HCT116 (cell line): ENCODE measurements at regions not wholly inside any gene's neighbourhood (a gene's known extent, or its start where the extent isn't known, plus 50 kb on each side); places are given as distances from the start of the nearest gene placed in this dataset.

Experiments used
- ATAC-seq: fragments of 200-7000 bp; cut with Tn5 transposase; 2 replicates; pipeline ENCODE4 v1.9.1; 2020; ENCODE audit warnings: mild to moderate bottlenecking, moderate library complexity
- BruUV-seq: library from RNA; stranded (reverse); fragments of 400-500 nt; replicated peaks from 2 replicates; lab custom pipeline; 2021; lab: Mats Ljungman, UMichigan
- CTCF ChIA-PET: fragments of 300-600 bp; sonication (Branson Sonifier 250); formaldehyde crosslinking; loops from one replicate; lab custom pipeline; 2021; ENCODE audit warnings: antibody characterized with exemption; lab: Charles Lee
- POLR2A ChIA-PET: fragments of 300-600, 350-600 bp; sonication (Branson Sonifier 250); formaldehyde crosslinking; loops from one replicate; lab custom pipeline; 2021; ENCODE audit warnings: antibody characterized with exemption; lab: Charles Lee
- RAD21 ChIA-PET, 2 experiments: fragments of 300-600 bp; sonication (Branson Sonifier 250); formaldehyde crosslinking; loops; one replicate each; lab custom pipeline; 2023; ENCODE audit warnings: low total read pairs in 2 of 2; ENCODE audit not compliant: uncharacterized antibody in 2 of 2, unreplicated experiment in 2 of 2, low non-redundant PET in 1 of 2; lab: Charles Lee
- DNase-seq: peaks from one replicate; pipeline ENCODE4 v3.0.0-alpha.2; 2010; ENCODE audit warnings: low read depth, low spot score
- H2AFZ ChIP-seq: fragments of 200-600 bp; shearing (Covaris generic), sonication (generic); 2 replicates; pipeline ENCODE4 v1.6.1; 2017; ENCODE audit warnings: low read depth, mixed run types, mixed read lengths, antibody characterized with exemption, low read length; ENCODE audit not compliant: poor library complexity, severe bottlenecking
- H3K27ac ChIP-seq: 2 replicates; pipeline ENCODE4 v1.5.1; 2012; ENCODE audit warnings: low read depth, low read length
- H3K27me3 ChIP-seq: fragments of 200-600 bp; sonication (generic); 2 replicates; pipeline ENCODE4 v1.6.1; 2016; ENCODE audit warnings: mixed run types, low read length, mixed read lengths; ENCODE audit not compliant: insufficient read depth
- H3K36me3 ChIP-seq, 2 experiments: fragments of 200-500 bp in 1 of 2; fragments of 200-600 bp in 1 of 2; sonication (Bioruptor generic) in 1 of 2; sonication (generic) in 1 of 2; 2 replicates each; pipeline versions ENCODE4 v1.5.1 to v1.6.1; 2014 to 2016; ENCODE audit warnings: low read length in 2 of 2, inconsistent platforms in 1 of 2, mixed read lengths in 1 of 2, mixed run types in 1 of 2; ENCODE audit not compliant: insufficient read depth in 2 of 2, control insufficient read depth in 1 of 2
- H3K4me1 ChIP-seq, 2 experiments: fragments of 200-600 bp in 1 of 2; sonication (generic) in 1 of 2; 2 replicates each; pipeline versions ENCODE4 v1.5.1 to v1.6.1; 2012 to 2017; ENCODE audit warnings: low read length in 2 of 2, inconsistent platforms in 1 of 2, mild to moderate bottlenecking in 1 of 2, mixed read lengths in 1 of 2, mixed run types in 1 of 2, moderate library complexity in 1 of 2; ENCODE audit not compliant: insufficient read depth in 2 of 2, control insufficient read depth in 1 of 2
- H3K4me2 ChIP-seq: fragments of 200-600 bp; sonication (generic); 2 replicates; pipeline ENCODE4 v1.6.1; 2017; ENCODE audit warnings: mixed run types, low read length, mixed read lengths
- H3K4me3 ChIP-seq, 2 experiments: fragments of 200-600 bp in 1 of 2; sonication (generic) in 1 of 2; replicated peaks in 1 of 2; 2 replicates each; pipeline ENCODE4 v1.5.1; 2011 to 2016; ENCODE audit warnings: low read length in 2 of 2, control low read depth in 1 of 2, low read depth in 1 of 2, mild to moderate bottlenecking in 1 of 2, mixed read lengths in 1 of 2, mixed run types in 1 of 2
- H3K79me2 ChIP-seq: fragments of 200-600 bp; sonication (generic); 2 replicates; pipeline ENCODE4 v1.6.1; 2017; ENCODE audit warnings: mild to moderate bottlenecking, mixed run types, low read length, moderate library complexity, mixed read lengths; ENCODE audit not compliant: insufficient read depth
- H3K9ac ChIP-seq: fragments of 200-600 bp; sonication (generic); 2 replicates; pipeline ENCODE4 v1.6.1; 2016; ENCODE audit warnings: low read length, mixed read lengths
- H3K9me2 ChIP-seq: fragments of 200-600 bp; sonication (generic), shearing (Covaris generic); 2 replicates; pipeline ENCODE4 v1.6.1; 2017; ENCODE audit warnings: mixed run types, mild to moderate bottlenecking, moderate library complexity; ENCODE audit not compliant: insufficient read depth
- H3K9me3 ChIP-seq, 2 experiments: fragments of 200-500 bp in 1 of 2; fragments of 200-600 bp in 1 of 2; sonication (Bioruptor generic) in 1 of 2; sonication (generic) in 1 of 2; 2 replicates each; pipeline ENCODE4 v1.6.1; 2014 to 2017; ENCODE audit warnings: low read length in 2 of 2, mixed read lengths in 2 of 2, inconsistent platforms in 1 of 2, low read depth in 1 of 2, mild to moderate bottlenecking in 1 of 2, mixed run types in 1 of 2, moderate library complexity in 1 of 2; ENCODE audit not compliant: control insufficient read depth in 1 of 2, insufficient read depth in 1 of 2
- H4K20me1 ChIP-seq: fragments of 200-600 bp; sonication (generic), shearing (Covaris generic); 2 replicates; pipeline ENCODE4 v1.6.1; 2017; ENCODE audit warnings: mixed run types, mild to moderate bottlenecking, moderate library complexity; ENCODE audit not compliant: insufficient read depth
- CBX3 ChIP-seq: IDR thresholded peaks from 2 replicates; pipeline ENCODE4 v1.6.1; 2012; ENCODE audit warnings: low read depth
- FOSL1 ChIP-seq: IDR thresholded peaks from 2 replicates; pipeline ENCODE4 v1.6.1; 2012; ENCODE audit warnings: low read depth
- POLR2A ChIP-seq: IDR thresholded peaks from 2 replicates; pipeline ENCODE4 v1.7.0; 2011; ENCODE audit warnings: borderline replicate concordance; ENCODE audit not compliant: insufficient read depth, insufficient read length; ENCODE audit errors: extremely low read depth
- SIN3A ChIP-seq: IDR thresholded peaks from 2 replicates; pipeline ENCODE4 v1.6.1; 2012; ENCODE audit warnings: low read depth
- TCF7L2 ChIP-seq: IDR thresholded peaks from 2 replicates; pipeline ENCODE4 v1.7.0; 2011; ENCODE audit warnings: borderline replicate concordance, inconsistent platforms; ENCODE audit not compliant: insufficient read depth, insufficient read length; ENCODE audit errors: extremely low read depth
- YY1 ChIP-seq: IDR thresholded peaks from 2 replicates; pipeline ENCODE4 v1.6.1; 2011; ENCODE audit warnings: low read length, low read depth, moderate library complexity, mild to moderate bottlenecking; ENCODE audit not compliant: insufficient replicate concordance; ENCODE audit errors: extremely low read depth
- ZFX ChIP-seq: fragments of 450-650 bp; IDR thresholded peaks from 2 replicates; pipeline ENCODE4 v1.6.1; 2017
- ZNF274 ChIP-seq: fragments of 200-500 bp; sonication (Bioruptor generic); IDR thresholded peaks from 2 replicates; pipeline ENCODE4 v1.6.1; 2014; ENCODE audit warnings: mild to moderate bottlenecking, low read depth, low read length, inconsistent platforms
- intact Hi-C: fragments of 100-400 bp; cut with micrococcal nuclease; formaldehyde crosslinking; loops from 2 replicates; pipeline ENCODE4 v1.10.0; 2022
- TF ChIP-seq, protein P1 (sequence below): IDR thresholded peaks from 2 replicates; pipeline ENCODE4 v1.6.1; 2012
- TF ChIP-seq, protein P2 (sequence below): IDR thresholded peaks from 2 replicates; pipeline ENCODE4 v1.6.1; 2011; ENCODE audit warnings: mild to moderate bottlenecking, low read length, moderate library complexity; ENCODE audit not compliant: insufficient replicate concordance; ENCODE audit errors: extremely low read depth
- TF ChIP-seq, protein P3 (sequence below): IDR thresholded peaks from 2 replicates; pipeline ENCODE4 v1.6.1; 2012; ENCODE audit warnings: low read depth

DNA sequence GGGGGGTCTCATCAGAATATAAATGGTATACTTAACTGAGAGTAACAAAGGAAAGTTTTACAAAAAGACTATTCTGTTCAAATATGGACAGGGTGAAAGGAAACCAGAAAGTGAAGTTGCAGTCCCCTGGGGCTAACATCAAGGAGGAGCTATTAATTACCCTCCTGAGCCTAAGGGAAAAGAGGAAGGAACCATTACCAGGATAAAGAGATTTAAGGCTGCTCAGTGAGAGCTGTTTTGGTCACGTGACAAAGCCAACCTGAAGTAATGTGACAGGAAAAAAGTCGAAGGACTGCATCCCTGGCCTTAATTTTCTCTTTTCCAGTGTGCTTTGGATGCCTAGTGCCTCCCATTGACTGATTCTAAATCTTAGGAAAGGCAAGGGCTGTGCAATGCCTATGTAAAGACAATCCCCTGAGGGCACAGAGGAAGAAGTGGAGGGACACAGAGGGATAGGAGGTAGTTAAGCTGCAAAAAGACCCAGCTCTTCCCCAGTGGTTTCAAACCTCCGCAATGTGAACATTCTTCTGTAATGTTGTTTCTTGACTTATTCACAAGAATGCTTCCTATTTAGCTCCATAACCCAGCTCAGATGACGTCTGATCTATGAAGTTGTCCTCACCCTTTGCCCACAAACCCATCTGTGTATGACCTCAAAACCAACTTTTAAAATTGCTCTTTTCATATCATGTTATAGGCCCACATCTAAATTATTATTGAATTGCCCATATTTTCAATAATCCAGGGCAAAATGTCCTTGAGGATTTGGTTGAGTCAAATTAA is 187.7 kb upstream of the DCN start:
- Histone ChIP-seq H3K27ac (no peak overlapping the region), H3K79me2 (no peaks in the 10 kb centered on the region), H2AFZ (no peak overlapping the region), H3K9me2 (no peaks in the 10 kb centered on the region), H4K20me1 (no peaks in the 10 kb centered on the region), H3K9ac (no peak overlapping the region), H3K4me2 (no peak overlapping the region), H3K36me3 (no peaks in the 10 kb centered on the region), H3K4me3 (no peak overlapping the region), H3K27me3 (no peaks in the 10 kb centered on the region), H3K9me3 (no peaks in the 10 kb centered on the region), H3K4me1 (no peaks in the 10 kb centered on the region)
- intact Hi-C loops = no loop called here
- RAD21 ChIA-PET = no interaction called here
- CTCF ChIA-PET = no interaction called here
- DNase-seq (no peak), ATAC-seq (no peak)
- POLR2A ChIA-PET = interaction anchor here (0.6 to 1.0 kb wide), 2 partner anchors 775 to 1278 kb away, joined by 4 read pairs; partner anchors contain the start of gene BTG1
- TF ChIP-seq, protein P1, sequence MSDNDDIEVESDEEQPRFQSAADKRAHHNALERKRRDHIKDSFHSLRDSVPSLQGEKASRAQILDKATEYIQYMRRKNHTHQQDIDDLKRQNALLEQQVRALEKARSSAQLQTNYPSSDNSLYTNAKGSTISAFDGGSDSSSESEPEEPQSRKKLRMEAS = no peak
- no peak for TF ChIP-seq FOSL1
- BruUV-seq = no TSS peak

DNA sequence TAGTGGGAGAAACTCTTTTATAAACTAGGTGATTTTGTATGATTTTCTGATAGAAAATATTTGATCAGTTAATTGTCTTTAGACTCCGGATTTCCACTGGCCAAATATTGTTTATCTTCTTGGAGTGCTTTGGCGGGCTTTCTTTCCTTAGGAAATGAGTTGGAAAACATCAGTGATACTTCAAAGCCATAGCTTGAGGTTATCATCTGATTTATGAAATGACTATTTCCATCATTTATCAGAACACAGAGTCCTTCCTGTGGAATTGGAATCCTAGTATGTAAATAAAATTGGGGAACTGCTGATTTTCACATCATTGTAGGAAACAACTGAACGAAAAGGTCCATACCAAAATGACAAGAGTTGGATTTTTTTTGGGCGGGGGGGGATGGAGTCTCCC is 186.0 kb upstream of the DCN start:
- RAD21 ChIA-PET = no interaction called here
- no peak for TF ChIP-seq POLR2A
- TF ChIP-seq YY1 = no peak
- TF ChIP-seq, protein P2, sequence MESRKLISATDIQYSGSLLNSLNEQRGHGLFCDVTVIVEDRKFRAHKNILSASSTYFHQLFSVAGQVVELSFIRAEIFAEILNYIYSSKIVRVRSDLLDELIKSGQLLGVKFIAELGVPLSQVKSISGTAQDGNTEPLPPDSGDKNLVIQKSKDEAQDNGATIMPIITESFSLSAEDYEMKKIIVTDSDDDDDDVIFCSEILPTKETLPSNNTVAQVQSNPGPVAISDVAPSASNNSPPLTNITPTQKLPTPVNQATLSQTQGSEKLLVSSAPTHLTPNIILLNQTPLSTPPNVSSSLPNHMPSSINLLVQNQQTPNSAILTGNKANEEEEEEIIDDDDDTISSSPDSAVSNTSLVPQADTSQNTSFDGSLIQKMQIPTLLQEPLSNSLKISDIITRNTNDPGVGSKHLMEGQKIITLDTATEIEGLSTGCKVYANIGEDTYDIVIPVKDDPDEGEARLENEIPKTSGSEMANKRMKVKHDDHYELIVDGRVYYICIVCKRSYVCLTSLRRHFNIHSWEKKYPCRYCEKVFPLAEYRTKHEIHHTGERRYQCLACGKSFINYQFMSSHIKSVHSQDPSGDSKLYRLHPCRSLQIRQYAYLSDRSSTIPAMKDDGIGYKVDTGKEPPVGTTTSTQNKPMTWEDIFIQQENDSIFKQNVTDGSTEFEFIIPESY = no peak
- no peak for TF ChIP-seq ZNF274
- no peak for TF ChIP-seq ZFX
- TF ChIP-seq TCF7L2 = no peak
- TF ChIP-seq, protein P1 = no peak
- TF ChIP-seq CBX3 = no peak
- TF ChIP-seq, protein P3, sequence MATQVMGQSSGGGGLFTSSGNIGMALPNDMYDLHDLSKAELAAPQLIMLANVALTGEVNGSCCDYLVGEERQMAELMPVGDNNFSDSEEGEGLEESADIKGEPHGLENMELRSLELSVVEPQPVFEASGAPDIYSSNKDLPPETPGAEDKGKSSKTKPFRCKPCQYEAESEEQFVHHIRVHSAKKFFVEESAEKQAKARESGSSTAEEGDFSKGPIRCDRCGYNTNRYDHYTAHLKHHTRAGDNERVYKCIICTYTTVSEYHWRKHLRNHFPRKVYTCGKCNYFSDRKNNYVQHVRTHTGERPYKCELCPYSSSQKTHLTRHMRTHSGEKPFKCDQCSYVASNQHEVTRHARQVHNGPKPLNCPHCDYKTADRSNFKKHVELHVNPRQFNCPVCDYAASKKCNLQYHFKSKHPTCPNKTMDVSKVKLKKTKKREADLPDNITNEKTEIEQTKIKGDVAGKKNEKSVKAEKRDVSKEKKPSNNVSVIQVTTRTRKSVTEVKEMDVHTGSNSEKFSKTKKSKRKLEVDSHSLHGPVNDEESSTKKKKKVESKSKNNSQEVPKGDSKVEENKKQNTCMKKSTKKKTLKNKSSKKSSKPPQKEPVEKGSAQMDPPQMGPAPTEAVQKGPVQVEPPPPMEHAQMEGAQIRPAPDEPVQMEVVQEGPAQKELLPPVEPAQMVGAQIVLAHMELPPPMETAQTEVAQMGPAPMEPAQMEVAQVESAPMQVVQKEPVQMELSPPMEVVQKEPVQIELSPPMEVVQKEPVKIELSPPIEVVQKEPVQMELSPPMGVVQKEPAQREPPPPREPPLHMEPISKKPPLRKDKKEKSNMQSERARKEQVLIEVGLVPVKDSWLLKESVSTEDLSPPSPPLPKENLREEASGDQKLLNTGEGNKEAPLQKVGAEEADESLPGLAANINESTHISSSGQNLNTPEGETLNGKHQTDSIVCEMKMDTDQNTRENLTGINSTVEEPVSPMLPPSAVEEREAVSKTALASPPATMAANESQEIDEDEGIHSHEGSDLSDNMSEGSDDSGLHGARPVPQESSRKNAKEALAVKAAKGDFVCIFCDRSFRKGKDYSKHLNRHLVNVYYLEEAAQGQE = no peak
- no peak for TF ChIP-seq SIN3A

More for the DNA sequence above, 186.0 kb upstream of the DCN start:
- no peak for ATAC-seq
- ChIA-PET CTCF (no interaction called here), POLR2A (no interaction called here)
- H3K27me3 ChIP-seq = no peaks in the 10 kb centered on the region
- intact Hi-C loops = no loop called here
- BruUV-seq = no TSS peak
- H3K9me3 ChIP-seq = no peaks in the 10 kb centered on the region
- H2AFZ ChIP-seq = no peak overlapping the region
- no peaks in the 10 kb centered on the region for H3K79me2 ChIP-seq
- no peak overlapping the region for H3K4me3 ChIP-seq
- no peaks in the 10 kb centered on the region for H4K20me1 ChIP-seq
- H3K4me2 ChIP-seq = no peak overlapping the region
- H3K4me1 ChIP-seq = no peaks in the 10 kb centered on the region
- no peaks in the 10 kb centered on the region for H3K36me3 ChIP-seq
- H3K9me2 ChIP-seq = no peaks in the 10 kb centered on the region
- no peak overlapping the region for H3K9ac ChIP-seq
- H3K27ac ChIP-seq = no peak overlapping the region
- no peak for DNase-seq
